ENCODE measurements at regions not wholly inside any gene's neighbourhood (a gene's known extent, or its start where the extent isn't known, plus 50 kb on each side); places are given as distances from the start of the nearest gene placed in this dataset.

GRCh38 chr14:83905157-83905556 lies 1624.8 kb upstream of the FLRT2 start:
- Histone ChIP-seq H3K27ac (no peak overlapping the region), H3K27me3 (no peaks in the 10 kb centered on the region), H3K36me3 (no peaks in the 10 kb centered on the region), H3K9me3 (no peaks in the 10 kb centered on the region), H3K4me1 (no peaks in the 10 kb centered on the region), H3K4me3 (no peak overlapping the region)
- TF ChIP-seq EP300 (IDR thresholded peaks at IDR 0.05; ENCODE audit: low read depth) (no peak), POLR2AphosphoS5 (IDR thresholded peaks at IDR 0.05) (no peak), CTCF (IDR thresholded peaks at IDR 0.05) (no peak), POLR2A (IDR thresholded peaks at IDR 0.05) (no peak)
- 60 to 86% methylated on average over 1 of the region's 1 CpG for WGBS, 2 donors (ENCODE audit: low coverage in 1 of 2)
- intact Hi-C loops (cut with DNase I; ENCODE audit: low total_unique reads) (no loop called here), in situ Hi-C loops (cut with MboI; ENCODE audit: low pct_ligation_motif_present in 1 of 4, low pct_unique_long_range_greater_than_20kb in 1 of 4, low sequenced_read_pairs in 3 of 4) (no loop called here)
- no peak for DNase-seq

- H3K4me1 ChIP-seq = no peaks in the 10 kb centered on the region
- in situ Hi-C loops (cut with MboI; ENCODE audit: low pct_ligation_motif_present in 1 of 4, low pct_unique_long_range_greater_than_20kb in 1 of 4, low sequenced_read_pairs in 3 of 4) (no loop called here), intact Hi-C loops (cut with DNase I; ENCODE audit: low total_unique reads) (no loop called here)
- no peak for TF ChIP-seq POLR2A (IDR thresholded peaks at IDR 0.05)
- no peak for TF ChIP-seq CTCF (IDR thresholded peaks at IDR 0.05)
- TF ChIP-seq POLR2AphosphoS5 (IDR thresholded peaks at IDR 0.05) = no peak
- no peak for TF ChIP-seq EP300 (IDR thresholded peaks at IDR 0.05; ENCODE audit: low read depth)
- no peak overlapping the region for H3K4me3 ChIP-seq
- H3K27me3 ChIP-seq = no peaks in the 10 kb centered on the region
- H3K9me3 ChIP-seq = no peaks in the 10 kb centered on the region
- DNase-seq = no peak
- H3K27ac ChIP-seq = no peak overlapping the region
- no peaks in the 10 kb centered on the region for H3K36me3 ChIP-seq
- 60 to 75% methylated on average over 1 to 3 of the region's 3 CpGs for WGBS, 2 donors (ENCODE audit: low coverage in 1 of 2)
Observed at GRCh38 chr14:83908419-83908818, 1621.5 kb upstream of the FLRT2 start.

- no peak for TF ChIP-seq CTCF (IDR thresholded peaks at IDR 0.05)
- TF ChIP-seq POLR2A (IDR thresholded peaks at IDR 0.05) = no peak
- Histone ChIP-seq H3K4me3 (no peak overlapping the region), H3K9me3 (peaks cover 0 to 3% of the 10 kb centered on the region in 2 donors), H3K4me1 (no peaks in the 10 kb centered on the region), H3K27me3 (no peaks in the 10 kb centered on the region), H3K27ac (no peak overlapping the region), H3K36me3 (no peaks in the 10 kb centered on the region)
- intact Hi-C loops (cut with DNase I; ENCODE audit: low total_unique reads) = no loop called here
- 95 to 100% methylated on average over 1 of the region's 1 CpG for WGBS, 2 donors (ENCODE audit: low coverage in 1 of 2)
- no peak for DNase-seq
- in situ Hi-C loops (cut with MboI; ENCODE audit: low pct_ligation_motif_present in 1 of 4, low pct_unique_long_range_greater_than_20kb in 1 of 4, low sequenced_read_pairs in 3 of 4) = no loop called here
Observed at GRCh38 chr14:83909507-83909906, 1620.4 kb upstream of the FLRT2 start.

- Histone ChIP-seq H3K36me3 (no peaks in the 10 kb centered on the region), H3K4me1 (no peaks in the 10 kb centered on the region), H3K27ac (no peak overlapping the region), H3K9me3 (peaks cover 0 to 3% of the 10 kb centered on the region in 2 donors), H3K4me3 (no peak overlapping the region), H3K27me3 (no peaks in the 10 kb centered on the region)
- 13% methylated on average over 1 of the region's 1 CpG; no CpG with 5 or more reads in 1 of the 2 donors for WGBS, 2 donors (ENCODE audit: low coverage in 1 of 2)
- in situ Hi-C loops (cut with MboI; ENCODE audit: low pct_ligation_motif_present in 1 of 4, low pct_unique_long_range_greater_than_20kb in 1 of 4, low sequenced_read_pairs in 3 of 4) = no loop called here
- no peak for DNase-seq
- intact Hi-C loops (cut with DNase I; ENCODE audit: low total_unique reads) = no loop called here
- no peak for TF ChIP-seq POLR2A (IDR thresholded peaks at IDR 0.05)
- no peak for TF ChIP-seq POLR2AphosphoS5 (IDR thresholded peaks at IDR 0.05)
- TF ChIP-seq EP300 (IDR thresholded peaks at IDR 0.05; ENCODE audit: low read depth) = no peak
- TF ChIP-seq CTCF (IDR thresholded peaks at IDR 0.05) = no peak
Observed at GRCh38 chr14:83912032-83912642, 1617.8 kb upstream of the FLRT2 start.

All from transverse colon (tissue), 4 donors.